GM06990 (cell line): ENCODE measurements at regions not wholly inside any gene's neighbourhood (a gene's known extent, or its start where the extent isn't known, plus 50 kb on each side); places are given as distances from the start of the nearest gene placed in this dataset.

Source experiments
- DNase-seq: peaks from one replicate; pipeline ENCODE4 v3.0.0-alpha.2; 2011; ENCODE audit not compliant: insufficient read length; ENCODE audit errors: extremely low read depth
- H3K27me3 ChIP-seq: replicated peaks from 2 replicates; pipeline ENCODE4 v1.6.0; 2011; ENCODE audit warnings: low read length; ENCODE audit not compliant: control insufficient read depth, insufficient read depth
- H3K36me3 ChIP-seq: 2 replicates; pipeline ENCODE4 v1.5.1; 2011; ENCODE audit warnings: low read length; ENCODE audit not compliant: control insufficient read depth, insufficient read depth
- H3K4me3 ChIP-seq: replicated peaks from 2 replicates; pipeline ENCODE4 v1.5.1; 2011; ENCODE audit warnings: low read depth, mild to moderate bottlenecking, control low read depth, low read length
- CTCF ChIP-seq: IDR thresholded peaks from 2 replicates; pipeline ENCODE4 v1.5.1; 2011; ENCODE audit warnings: low read length, control low read depth, mild to moderate bottlenecking, inconsistent platforms; ENCODE audit not compliant: insufficient read depth, poor library complexity, severe bottlenecking

GRCh38 chr13:37216331-37216730 lies 110.9 kb upstream of the CSNK1A1L start:
- H3K36me3 ChIP-seq, result no peaks in the 10 kb centered on the region
- TF ChIP-seq CTCF, result no peak
- no peak for DNase-seq
- H3K27me3 ChIP-seq, result no peaks in the 10 kb centered on the region
- no peak overlapping the region for H3K4me3 ChIP-seq

- TF ChIP-seq CTCF, result no peak
These were observed 107.4 kb upstream of the CSNK1A1L start for GRCh38 chr13:37212826-37213225.

GRCh38 chr13:37211487-37211886 lies 106.0 kb upstream of the CSNK1A1L start:
- TF ChIP-seq CTCF, result no peak
- no peaks in the 10 kb centered on the region for H3K27me3 ChIP-seq
- H3K36me3 ChIP-seq, result no peaks in the 10 kb centered on the region
- no peak overlapping the region for H3K4me3 ChIP-seq
- no peak for DNase-seq

More at GRCh38 chr13:37212826-37213225, 107.4 kb upstream of the CSNK1A1L start:
- no peak overlapping the region for H3K4me3 ChIP-seq
- no peaks in the 10 kb centered on the region for H3K27me3 ChIP-seq
- no peak for DNase-seq
- H3K36me3 ChIP-seq, result no peaks in the 10 kb centered on the region

GRCh38 chr13:37209621-37210580 lies 104.4 kb upstream of the CSNK1A1L start:
- Histone ChIP-seq H3K36me3 (no peaks in the 10 kb centered on the region), H3K27me3 (no peaks in the 10 kb centered on the region), H3K4me3 (no peak overlapping the region)
- no peak for DNase-seq
- no peak for TF ChIP-seq CTCF

- no peak overlapping the region for H3K4me3 ChIP-seq
- no peak for DNase-seq
- no peak for TF ChIP-seq CTCF
- no peaks in the 10 kb centered on the region for H3K36me3 ChIP-seq
- H3K27me3 ChIP-seq, result no peaks in the 10 kb centered on the region
These were observed 102.4 kb upstream of the CSNK1A1L start for GRCh38 chr13:37207691-37208451.
